Lower lobe of right lung (tissue), 2 donors: ENCODE measurements at regions not wholly inside any gene's neighbourhood (a gene's known extent, or its start where the extent isn't known, plus 50 kb on each side); places are given as distances from the start of the nearest gene placed in this dataset.
A peak's percentile ranks its signal among the peaks of the same experiment; 100 is the strongest.

Source experiments
- ATAC-seq, 2 donors: fragments of 200-7000 bp; cut with Tn5 transposase; one replicate each; pipeline ENCODE4 v1.9.1; 2020 to 2022; ENCODE audit warnings: mild to moderate bottlenecking in 2 of 2, moderate library complexity in 2 of 2
- DNase-seq: peaks from one replicate; pipeline ENCODE4 v3.0.0-alpha.2; 2020
- H3K27ac ChIP-seq: fragments of 200-600 bp; one replicate; pipeline ENCODE4 v1.8.0; 2022
- H3K27me3 ChIP-seq: fragments of 200-600 bp; one replicate; pipeline ENCODE4 v1.8.0; 2022; ENCODE audit warnings: low read depth
- H3K36me3 ChIP-seq: fragments of 200-600 bp; one replicate; pipeline ENCODE4 v1.8.0; 2022; ENCODE audit warnings: mild to moderate bottlenecking
- H3K4me1 ChIP-seq: fragments of 200-600 bp; one replicate; pipeline ENCODE4 v1.8.0; 2022
- H3K4me3 ChIP-seq: fragments of 200-600 bp; one replicate; pipeline ENCODE4 v1.8.0; 2022; ENCODE audit warnings: mild to moderate bottlenecking
- H3K9me3 ChIP-seq: fragments of 200-600 bp; one replicate; pipeline ENCODE4 v1.8.0; 2022
- CTCF ChIP-seq: fragments of 200-600 bp; IDR thresholded peaks from one replicate; pipeline ENCODE4 v1.8.0; 2022; ENCODE audit warnings: antibody characterized with exemption, mild to moderate bottlenecking
- intact Hi-C: fragments of 100-400 bp; cut with DNase I; formaldehyde crosslinking; loops from one replicate; pipeline ENCODE4 v1.11.0; 2022
- donor health status: DM: no; HTN: yes; CAD: no; lungs with severe emphysema.

- intact Hi-C loops, result no loop called here
- no peak for ATAC-seq
These were observed 296.4 kb upstream of the STS start for GRCh38 chrX:6851140-6851539.

GRCh38 chrX:6849716-6850414 lies 297.6 kb upstream of the STS start:
- no peak overlapping the region for H3K4me3 ChIP-seq
- no peaks in the 10 kb centered on the region for H3K27me3 ChIP-seq
- H3K9me3 ChIP-seq, result no peaks in the 10 kb centered on the region
- no peak for DNase-seq
- ATAC-seq, result peak in 1 of 2 donors; percentile 66
- H3K36me3 ChIP-seq, result no peaks in the 10 kb centered on the region
- no peaks in the 10 kb centered on the region for H3K4me1 ChIP-seq
- no peak overlapping the region for H3K27ac ChIP-seq
- no peak for TF ChIP-seq CTCF
- intact Hi-C loops, result no loop called here

More at GRCh38 chrX:6851140-6851539, 296.4 kb upstream of the STS start:
- Histone ChIP-seq H3K36me3 (no peaks in the 10 kb centered on the region), H3K9me3 (no peaks in the 10 kb centered on the region), H3K27me3 (no peaks in the 10 kb centered on the region), H3K4me3 (no peak overlapping the region), H3K4me1 (no peaks in the 10 kb centered on the region), H3K27ac (no peak overlapping the region)
- no peak for TF ChIP-seq CTCF
- no peak for DNase-seq

- H3K27ac ChIP-seq, result no peak overlapping the region
- H3K4me1 ChIP-seq, result no peaks in the 10 kb centered on the region
- DNase-seq, result no peak
- intact Hi-C loops, result no loop called here
- no peaks in the 10 kb centered on the region for H3K36me3 ChIP-seq
- no peak for TF ChIP-seq CTCF
- H3K4me3 ChIP-seq, result no peak overlapping the region
- ATAC-seq, result no peak
- no peaks in the 10 kb centered on the region for H3K9me3 ChIP-seq
- no peaks in the 10 kb centered on the region for H3K27me3 ChIP-seq
These were observed 297.7 kb upstream of the VCX3A start for GRCh38 chrX:6832619-6833018.

- H3K27me3 ChIP-seq, result no peaks in the 10 kb centered on the region
- H3K4me3 ChIP-seq, result no peak overlapping the region
- no peak overlapping the region for H3K27ac ChIP-seq
- TF ChIP-seq CTCF, result no peak
- no peaks in the 10 kb centered on the region for H3K36me3 ChIP-seq
- no peak for ATAC-seq
- intact Hi-C loops, result no loop called here
- no peaks in the 10 kb centered on the region for H3K9me3 ChIP-seq
- no peaks in the 10 kb centered on the region for H3K4me1 ChIP-seq
- no peak for DNase-seq
These were observed 291.9 kb upstream of the VCX3A start for GRCh38 chrX:6826856-6827255.

GRCh38 chrX:6821730-6822129 lies 286.8 kb upstream of the VCX3A start:
- H3K36me3 ChIP-seq, result no peaks in the 10 kb centered on the region
- H3K4me3 ChIP-seq, result no peak overlapping the region
- H3K27ac ChIP-seq, result no peak overlapping the region
- no peaks in the 10 kb centered on the region for H3K4me1 ChIP-seq
- no peak for TF ChIP-seq CTCF
- H3K27me3 ChIP-seq, result no peaks in the 10 kb centered on the region
- no peak for ATAC-seq
- no peak for DNase-seq
- intact Hi-C loops, result no loop called here
- H3K9me3 ChIP-seq, result no peaks in the 10 kb centered on the region
